ENCODE measurements at regions not wholly inside any gene's neighbourhood (a gene's known extent, or its start where the extent isn't known, plus 50 kb on each side); places are given as distances from the start of the nearest gene placed in this dataset.

DNA sequence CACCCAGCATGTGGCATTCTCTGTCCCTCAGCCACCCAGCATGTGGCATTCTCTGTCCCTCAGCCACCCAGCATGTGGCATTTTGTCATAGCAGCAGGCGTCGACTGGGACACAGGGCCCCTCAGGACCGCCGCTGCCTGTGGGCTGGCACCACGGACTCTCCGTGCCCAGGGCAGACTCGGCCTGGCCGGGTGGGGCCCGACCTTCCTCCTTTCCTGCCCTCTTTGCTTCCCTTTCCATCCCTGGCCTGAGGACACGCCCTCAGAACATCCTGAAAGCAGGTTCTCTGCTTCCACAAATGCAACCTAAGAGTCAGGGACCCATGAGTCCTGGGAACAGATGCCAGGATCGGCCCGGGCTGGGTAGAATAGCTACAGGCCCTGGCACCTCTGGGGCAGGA is 291.4 kb upstream of the SALL3 start:
- H3K4me1 ChIP-seq (ENCODE audit: insufficient read depth), result no peaks in the 10 kb centered on the region
- no peak overlapping the region for H3K27ac ChIP-seq (ENCODE audit: low read depth)
- WGBS, result 90% methylated on average over 12 of the region's 12 CpGs
- H3K4me3 ChIP-seq (ENCODE audit: low read depth, low read length), result no peak overlapping the region
- no peaks in the 10 kb centered on the region for H3K36me3 ChIP-seq (ENCODE audit: insufficient read depth)
- no peak for DNase-seq (ENCODE audit: extremely low spot score)

- no peak overlapping the region for H3K27ac ChIP-seq (ENCODE audit: low read depth)
- H3K36me3 ChIP-seq (ENCODE audit: insufficient read depth), result no peaks in the 10 kb centered on the region
- no peak for DNase-seq (ENCODE audit: extremely low spot score)
- no peak overlapping the region for H3K4me3 ChIP-seq (ENCODE audit: low read depth, low read length)
- WGBS, result 92% methylated on average over 11 of the region's 11 CpGs
- H3K4me1 ChIP-seq (ENCODE audit: insufficient read depth), result no peaks in the 10 kb centered on the region
Observed at GRCh38 chr18:78688916-78689315, 290.7 kb upstream of the SALL3 start.

- Histone ChIP-seq H3K4me3 (ENCODE audit: low read depth, low read length) (no peak overlapping the region), H3K27ac (ENCODE audit: low read depth) (no peak overlapping the region), H3K4me1 (ENCODE audit: insufficient read depth) (no peaks in the 10 kb centered on the region), H3K36me3 (ENCODE audit: insufficient read depth) (no peaks in the 10 kb centered on the region)
- DNase-seq (ENCODE audit: extremely low spot score), result no peak
- 88% methylated on average over 15 of the region's 15 CpGs for WGBS
Observed at GRCh38 chr18:78689606-78690005, 290.0 kb upstream of the SALL3 start.

DNA sequence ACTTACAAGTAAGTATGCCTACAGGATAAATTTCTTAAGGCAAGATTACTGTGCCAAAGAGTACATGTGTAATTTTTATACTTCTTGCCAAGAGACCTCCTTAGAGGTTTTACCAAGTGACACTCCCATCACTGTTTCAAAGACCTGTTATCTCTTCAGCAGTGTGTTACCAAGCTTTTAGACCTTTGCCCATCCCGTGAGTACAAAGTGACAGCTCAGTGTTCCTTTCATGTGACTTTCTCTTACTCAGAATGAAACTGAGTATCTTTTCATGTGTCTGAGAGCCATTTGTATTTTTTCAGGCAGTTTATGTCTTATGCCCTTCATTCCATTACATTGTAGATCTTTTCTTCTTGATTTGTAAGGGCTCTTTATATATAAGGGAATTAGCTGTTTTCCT is 287.5 kb upstream of the SALL3 start:
- Histone ChIP-seq H3K27ac (ENCODE audit: low read depth) (no peak overlapping the region), H3K36me3 (ENCODE audit: insufficient read depth) (no peaks in the 10 kb centered on the region), H3K4me1 (ENCODE audit: insufficient read depth) (no peaks in the 10 kb centered on the region), H3K4me3 (ENCODE audit: low read depth, low read length) (no peak overlapping the region)
- WGBS, result 68% methylated on average over 1 of the region's 1 CpG
- DNase-seq (ENCODE audit: extremely low spot score), result no peak

DNA sequence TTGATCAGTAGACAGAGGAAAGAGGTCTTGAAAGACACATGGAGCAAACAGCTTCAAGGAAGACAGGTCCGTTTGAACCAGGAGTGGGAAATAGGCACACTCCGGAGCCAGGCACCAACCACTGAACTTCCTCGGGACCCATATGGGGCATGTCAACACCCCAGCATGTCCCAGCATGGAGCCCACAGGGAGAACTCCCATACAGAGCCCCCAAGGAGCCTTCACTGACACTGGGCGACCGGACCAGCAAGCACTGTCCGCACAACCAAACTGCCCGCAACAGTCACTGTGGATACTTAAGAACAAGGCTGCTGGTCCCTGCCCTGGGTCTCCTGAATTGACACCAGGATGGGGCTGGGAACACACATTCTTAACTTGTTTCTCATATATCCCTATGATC is 286.2 kb upstream of the SALL3 start:
- Histone ChIP-seq H3K4me3 (ENCODE audit: low read depth, low read length) (no peak overlapping the region), H3K27ac (ENCODE audit: low read depth) (no peak overlapping the region), H3K4me1 (ENCODE audit: insufficient read depth) (no peaks in the 10 kb centered on the region), H3K36me3 (ENCODE audit: insufficient read depth) (no peaks in the 10 kb centered on the region)
- no peak for DNase-seq (ENCODE audit: extremely low spot score)
- WGBS, result 94% methylated on average over 7 of the region's 7 CpGs

DNA sequence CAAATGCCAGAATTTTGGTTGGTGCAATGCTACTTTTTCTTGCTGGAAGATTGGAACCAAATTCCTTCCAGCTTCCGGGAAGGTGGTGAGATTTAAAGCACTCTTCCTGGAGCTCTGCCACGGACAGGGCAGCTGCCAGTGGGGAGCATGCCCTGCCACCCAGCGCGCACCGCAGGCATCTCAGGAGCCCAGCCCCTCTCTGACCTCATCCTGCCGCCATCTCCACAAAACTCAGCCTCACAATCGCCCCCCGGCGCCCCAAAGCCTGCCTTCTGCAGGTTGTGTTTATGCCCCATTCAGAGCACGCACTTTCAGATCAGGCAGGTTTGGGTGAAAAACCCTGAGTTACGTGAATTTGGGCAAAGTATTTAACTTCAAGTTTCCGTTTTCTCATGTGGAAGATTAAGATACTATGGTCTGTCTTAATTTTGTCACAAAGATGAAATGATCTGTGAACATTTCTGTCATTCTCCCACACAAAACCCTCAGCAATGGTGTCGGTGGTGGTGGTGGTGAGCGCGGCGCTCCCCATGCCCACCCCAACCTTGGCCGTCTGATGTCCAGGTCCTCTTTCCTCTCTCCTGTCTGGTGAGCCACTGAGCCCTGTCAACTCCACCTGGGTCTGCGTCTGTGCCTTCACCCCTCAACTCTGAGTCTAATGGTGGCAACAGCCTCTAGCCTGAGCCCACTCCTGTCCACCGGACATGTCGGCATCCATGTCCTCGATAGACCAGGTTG is 282.8 kb upstream of the SALL3 start:
- 86% methylated on average over 21 of the region's 21 CpGs for WGBS

GRCh38 chr18:78697446-78697845 is 282.2 kb upstream of the SALL3 start:
- Histone ChIP-seq H3K4me1 (ENCODE audit: insufficient read depth) (no peaks in the 10 kb centered on the region), H3K27ac (ENCODE audit: low read depth) (no peak overlapping the region), H3K36me3 (ENCODE audit: insufficient read depth) (no peaks in the 10 kb centered on the region), H3K4me3 (ENCODE audit: low read depth, low read length) (no peak overlapping the region)
- WGBS, result 90% methylated on average over 10 of the region's 10 CpGs
- no peak for DNase-seq (ENCODE audit: extremely low spot score)

More for the DNA sequence above, 282.8 kb upstream of the SALL3 start:
- no peak for DNase-seq (ENCODE audit: extremely low spot score)
- no peak overlapping the region for H3K27ac ChIP-seq (ENCODE audit: low read depth)
- H3K4me1 ChIP-seq (ENCODE audit: insufficient read depth), result no peaks in the 10 kb centered on the region
- no peak overlapping the region for H3K4me3 ChIP-seq (ENCODE audit: low read depth, low read length)
- H3K36me3 ChIP-seq (ENCODE audit: insufficient read depth), result no peaks in the 10 kb centered on the region

- Histone ChIP-seq H3K4me1 (ENCODE audit: insufficient read depth) (no peaks in the 10 kb centered on the region), H3K36me3 (ENCODE audit: insufficient read depth) (no peaks in the 10 kb centered on the region), H3K27ac (ENCODE audit: low read depth) (no peak overlapping the region), H3K4me3 (ENCODE audit: low read depth, low read length) (no peak overlapping the region)
- DNase-seq (ENCODE audit: extremely low spot score), result no peak
- WGBS, result 80% methylated on average over 5 of the region's 5 CpGs
Observed at GRCh38 chr18:78698914-78699313, 280.7 kb upstream of the SALL3 start.

GRCh38 chr18:78699499-78699898 is 280.1 kb upstream of the SALL3 start:
- no peak for DNase-seq (ENCODE audit: extremely low spot score)
- no peaks in the 10 kb centered on the region for H3K4me1 ChIP-seq (ENCODE audit: insufficient read depth)
- no peaks in the 10 kb centered on the region for H3K36me3 ChIP-seq (ENCODE audit: insufficient read depth)
- H3K4me3 ChIP-seq (ENCODE audit: low read depth, low read length), result no peak overlapping the region
- H3K27ac ChIP-seq (ENCODE audit: low read depth), result no peak overlapping the region
- 69% methylated on average over 12 of the region's 12 CpGs for WGBS

DNA sequence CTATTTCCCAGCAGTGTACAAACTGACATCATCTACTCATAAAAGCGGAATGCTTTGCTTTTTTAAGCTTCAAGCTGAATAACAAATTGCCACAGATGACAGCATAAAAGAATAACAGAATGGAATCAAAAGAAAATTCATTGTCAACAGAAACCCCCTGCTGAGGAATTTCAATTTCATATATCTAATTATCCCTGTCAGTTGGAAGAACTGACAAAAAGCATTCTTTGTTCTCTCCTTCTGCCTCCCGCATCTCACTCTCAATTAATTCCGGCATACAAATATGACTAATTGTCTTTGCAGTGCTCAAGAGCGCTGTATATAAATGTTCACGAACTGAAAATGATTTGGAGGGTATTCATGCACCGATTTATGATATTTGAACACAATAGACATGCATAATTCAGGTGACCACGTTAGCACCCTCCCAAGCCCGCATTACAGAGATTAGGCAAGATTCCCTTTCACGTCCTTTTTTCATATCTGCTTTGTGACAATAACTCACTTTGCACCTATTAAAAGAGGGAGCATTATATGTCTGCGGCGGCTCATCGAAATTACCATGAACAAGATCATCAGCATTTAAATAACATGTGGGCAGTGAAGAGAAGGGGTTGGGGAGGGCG is 277.7 kb upstream of the SALL3 start:
- 49% methylated on average over 13 of the region's 13 CpGs for WGBS
- H3K27ac ChIP-seq (ENCODE audit: low read depth), result no peak overlapping the region
- no peak overlapping the region for H3K4me3 ChIP-seq (ENCODE audit: low read depth, low read length)
- DNase-seq (ENCODE audit: extremely low spot score), result no peak
- no peaks in the 10 kb centered on the region for H3K4me1 ChIP-seq (ENCODE audit: insufficient read depth)
- H3K36me3 ChIP-seq (ENCODE audit: insufficient read depth), result no peaks in the 10 kb centered on the region

GRCh38 chr18:78703291-78703690 is 276.3 kb upstream of the SALL3 start:
- DNase-seq (ENCODE audit: extremely low spot score), result no peak
- Histone ChIP-seq H3K4me3 (ENCODE audit: low read depth, low read length) (no peak overlapping the region), H3K27ac (ENCODE audit: low read depth) (no peak overlapping the region), H3K4me1 (ENCODE audit: insufficient read depth) (no peaks in the 10 kb centered on the region), H3K36me3 (ENCODE audit: insufficient read depth) (no peaks in the 10 kb centered on the region)
- WGBS, result 89% methylated on average over 26 of the region's 26 CpGs

GRCh38 chr18:78704971-78705461 is 274.6 kb upstream of the SALL3 start:
- Histone ChIP-seq H3K4me3 (ENCODE audit: low read depth, low read length) (no peak overlapping the region), H3K27ac (ENCODE audit: low read depth) (no peak overlapping the region), H3K36me3 (ENCODE audit: insufficient read depth) (no peaks in the 10 kb centered on the region), H3K4me1 (ENCODE audit: insufficient read depth) (no peaks in the 10 kb centered on the region)
- WGBS, result 80% methylated on average over 16 of the region's 16 CpGs
- DNase-seq (ENCODE audit: extremely low spot score), result no peak

DNA sequence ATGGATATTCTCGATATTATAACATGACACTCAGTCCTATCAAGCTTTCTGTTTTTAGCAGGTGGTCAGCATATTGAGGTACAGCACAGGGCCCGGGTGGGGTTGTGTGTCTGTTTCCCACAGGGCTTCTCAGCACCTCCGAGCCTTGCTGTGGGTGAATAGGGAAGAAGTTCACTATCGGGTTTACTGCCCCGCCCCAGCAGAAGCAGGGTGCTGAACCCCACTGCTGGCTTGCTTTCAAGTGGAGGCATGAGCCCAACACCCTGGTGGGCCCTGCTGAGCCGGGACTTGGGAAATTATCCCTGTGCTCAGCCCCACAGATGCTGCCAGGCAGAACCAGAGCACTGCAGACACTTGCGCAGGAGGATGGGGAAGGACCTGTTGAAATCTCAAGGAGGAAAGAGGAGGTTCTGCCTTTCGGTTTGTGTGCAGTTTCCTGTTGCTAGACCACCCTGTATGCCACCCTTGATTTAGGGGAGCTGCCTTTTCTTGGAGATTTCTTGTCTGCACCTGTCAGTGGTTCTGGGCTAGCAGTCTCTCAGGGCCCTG is 270.3 kb upstream of the SALL3 start:
- Histone ChIP-seq H3K4me1 (ENCODE audit: insufficient read depth) (no peaks in the 10 kb centered on the region), H3K36me3 (ENCODE audit: insufficient read depth) (no peaks in the 10 kb centered on the region), H3K27ac (ENCODE audit: low read depth) (no peak overlapping the region), H3K4me3 (ENCODE audit: low read depth, low read length) (no peak overlapping the region)
- no peak for DNase-seq (ENCODE audit: extremely low spot score)
- 88% methylated on average over 8 of the region's 8 CpGs for WGBS

DNA sequence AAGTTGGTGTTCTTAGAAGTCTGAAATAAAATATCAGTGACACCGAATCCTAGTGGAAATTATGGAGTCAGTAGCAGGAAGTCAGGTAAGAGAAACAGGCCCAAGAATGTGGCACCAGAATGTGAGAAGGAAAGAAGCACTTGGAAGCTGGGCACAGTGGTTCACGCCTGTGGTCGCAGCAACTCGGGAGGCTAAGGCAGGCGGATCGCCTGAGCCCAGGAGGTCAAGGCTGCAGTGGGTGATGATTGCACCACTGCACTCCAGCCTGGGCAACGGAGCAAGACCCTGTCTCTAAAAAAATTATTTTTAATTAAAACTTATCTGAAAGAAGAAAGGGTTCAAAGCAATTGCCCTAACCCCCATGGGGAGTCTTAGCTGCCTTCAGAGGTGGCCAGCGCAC is 268.3 kb upstream of the SALL3 start:
- Histone ChIP-seq H3K27ac (ENCODE audit: low read depth) (no peak overlapping the region), H3K36me3 (ENCODE audit: insufficient read depth) (no peaks in the 10 kb centered on the region), H3K4me3 (ENCODE audit: low read depth, low read length) (no peak overlapping the region), H3K4me1 (ENCODE audit: insufficient read depth) (no peaks in the 10 kb centered on the region)
- DNase-seq (ENCODE audit: extremely low spot score), result no peak
- WGBS, result 90% methylated on average over 8 of the region's 8 CpGs
